NCI-H1105 (cell line): ENCODE measurements at regions not wholly inside any gene's neighbourhood (a gene's known extent, or its start where the extent isn't known, plus 50 kb on each side); places are given as distances from the start of the nearest gene placed in this dataset.
A peak's percentile ranks its signal among the peaks of the same experiment; 100 is the strongest.

Source experiments
- DNase-seq: peaks from one replicate; lab custom pipeline; 2025; lab: John Stamatoyannopoulos, UW

DNA sequence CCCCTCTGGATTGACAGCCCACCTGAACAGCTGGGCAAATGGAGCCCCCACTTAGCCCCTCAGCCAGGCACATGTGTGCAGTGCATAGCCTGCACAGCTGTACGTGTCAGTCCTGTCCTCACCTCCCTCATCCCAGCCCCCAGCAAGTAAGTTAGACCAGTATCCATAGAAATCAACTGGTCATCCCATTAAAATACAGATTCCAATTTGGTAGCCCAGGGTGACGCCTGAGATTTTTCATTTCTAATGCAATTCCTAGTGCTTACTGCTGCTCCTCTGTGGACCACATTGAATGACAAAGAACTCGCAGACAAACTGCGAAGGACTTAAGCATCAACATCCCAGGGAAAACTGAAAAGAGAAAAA lies 99.0 kb upstream of the GJB5 start:
- no peak for DNase-seq

- no peak for DNase-seq
Observed at GRCh38 chr1:34656299-34656698, 98.5 kb upstream of the GJB5 start.

GRCh38 chr1:34656731-34657130 lies 98.1 kb upstream of the GJB5 start:
- DNase-seq, result no peak

GRCh38 chr1:34657266-34657665 lies 97.6 kb upstream of the GJB5 start:
- DNase-seq, result no peak

GRCh38 chr1:34657849-34658248 lies 97.0 kb upstream of the GJB5 start:
- DNase-seq, result no peak

GRCh38 chr1:34663031-34663430 lies 91.8 kb upstream of the GJB5 start:
- no peak for DNase-seq

GRCh38 chr1:34668063-34668462 lies 86.8 kb upstream of the GJB5 start:
- DNase-seq, result no peak

- no peak for DNase-seq
Observed at GRCh38 chr1:34670982-34671381, 83.9 kb upstream of the GJB5 start.

DNA sequence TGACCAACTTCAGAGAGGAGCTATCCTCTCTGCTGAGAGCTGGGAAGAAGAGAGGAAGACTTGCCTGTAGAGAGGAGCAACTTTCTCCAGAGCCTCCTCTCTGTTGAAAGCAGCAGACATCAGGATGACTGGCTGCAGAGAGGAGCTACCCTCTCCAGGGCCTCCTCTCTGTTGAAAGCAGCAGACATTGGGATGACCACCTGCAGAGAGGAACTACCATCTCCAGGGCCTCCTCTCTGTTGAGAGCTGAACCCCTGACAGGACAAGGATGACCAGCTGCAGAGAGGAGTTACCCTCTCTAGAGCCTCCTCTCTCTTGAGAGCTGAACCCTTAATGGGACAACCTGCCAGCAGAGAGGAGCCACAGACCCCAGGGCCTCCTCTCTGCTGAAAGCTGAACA lies 83.0 kb upstream of the GJB5 start:
- DNase-seq, result no peak

GRCh38 chr1:34681480-34682451 lies 73.1 kb upstream of the GJB5 start:
- DNase-seq, result peak; percentile 29

GRCh38 chr1:34682452-34683223 lies 72.2 kb upstream of the GJB5 start:
- no peak for DNase-seq

- no peak for DNase-seq
Observed at GRCh38 chr1:34683616-34684015, 71.2 kb upstream of the GJB5 start.

- peak; percentile 28 for DNase-seq
Observed at GRCh38 chr1:34684266-34684665, 70.6 kb upstream of the GJB5 start.

GRCh38 chr1:34685225-34685624 lies 69.6 kb upstream of the GJB5 start:
- no peak for DNase-seq

DNA sequence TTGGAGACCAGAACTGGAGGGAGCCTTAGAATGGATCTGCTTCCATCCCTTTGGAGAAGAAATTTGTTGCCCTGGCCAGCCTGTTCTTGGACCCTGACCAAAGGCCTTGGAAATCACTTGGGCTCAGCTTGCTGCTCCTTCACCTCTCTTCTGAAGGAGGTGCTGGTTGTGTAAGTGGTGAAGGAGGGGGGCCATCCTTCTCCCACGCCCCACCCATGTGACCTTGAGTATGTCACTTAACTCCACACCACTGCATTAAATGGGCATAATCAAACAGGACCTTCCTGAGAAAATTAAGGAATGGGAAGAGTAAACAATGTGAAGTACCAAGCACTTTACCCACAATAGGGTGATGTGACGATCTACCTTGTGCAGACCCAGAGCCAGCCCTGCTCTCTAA lies 68.3 kb upstream of the GJB5 start:
- DNase-seq, result no peak

DNA sequence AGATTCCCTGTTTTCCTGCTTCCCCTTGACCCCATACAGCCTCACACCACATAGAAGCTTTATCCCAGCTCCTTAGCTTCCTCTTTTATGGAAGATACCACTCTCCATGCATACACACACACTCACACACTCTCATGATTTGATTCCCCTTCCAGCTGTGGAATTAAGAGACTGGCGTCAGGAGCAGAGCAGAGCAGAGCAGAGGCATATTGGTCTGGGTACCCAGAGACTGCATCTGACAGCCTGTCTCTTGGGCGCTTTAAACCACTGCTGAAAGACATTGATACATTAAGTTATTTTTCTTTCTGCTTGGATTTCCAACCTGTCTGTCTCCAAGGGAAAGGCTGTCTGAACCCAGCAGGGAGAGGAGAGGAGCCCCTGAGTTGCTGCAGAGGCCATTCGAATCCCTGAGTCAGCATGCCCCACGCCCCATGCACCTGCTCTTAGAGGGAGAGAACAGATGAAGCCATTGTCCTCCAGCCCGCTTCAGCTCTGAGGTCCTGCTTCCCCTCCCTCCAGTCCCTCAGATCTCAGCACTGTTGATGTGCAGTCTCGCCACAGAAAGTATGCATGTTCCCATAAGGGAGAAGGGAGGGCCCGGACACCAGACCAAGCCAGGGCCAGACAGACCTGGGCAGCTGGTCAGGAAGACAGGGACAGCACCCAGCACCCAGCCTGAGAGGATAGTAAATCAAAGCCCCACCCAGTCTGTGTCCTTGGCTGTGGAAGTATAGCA lies 66.7 kb upstream of the GJB5 start:
- DNase-seq, result no peak

GRCh38 chr1:34690269-34690668 lies 64.6 kb upstream of the GJB5 start:
- no peak for DNase-seq

DNA sequence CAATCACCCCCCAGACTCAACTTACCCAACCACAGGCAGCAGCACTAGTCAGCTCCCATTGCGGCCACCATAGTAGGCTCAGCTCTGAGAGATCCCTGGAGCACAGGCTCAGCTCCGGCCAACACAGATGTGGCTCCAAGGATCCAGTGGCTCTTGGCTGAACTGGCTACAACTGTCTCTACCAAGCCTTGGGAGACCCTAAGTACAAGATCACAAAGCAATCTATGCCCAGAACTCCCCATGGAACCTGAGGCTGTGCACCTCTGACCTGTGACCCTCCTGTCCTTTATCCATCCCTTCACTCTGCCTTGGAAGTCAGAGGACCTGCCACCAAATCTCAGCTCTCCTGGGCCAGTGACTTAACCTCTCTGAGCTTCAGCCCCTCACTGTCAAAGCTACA lies 61.8 kb upstream of the GJB5 start:
- no peak for DNase-seq

GRCh38 chr1:34694383-34694782 lies 60.5 kb upstream of the GJB5 start:
- no peak for DNase-seq

- peak; percentile 51 for DNase-seq
Observed at GRCh38 chr1:34695580-34695979, 59.3 kb upstream of the GJB5 start.

- no peak for DNase-seq
Observed at GRCh38 chr1:34696230-34696629, 58.6 kb upstream of the GJB5 start.

DNA sequence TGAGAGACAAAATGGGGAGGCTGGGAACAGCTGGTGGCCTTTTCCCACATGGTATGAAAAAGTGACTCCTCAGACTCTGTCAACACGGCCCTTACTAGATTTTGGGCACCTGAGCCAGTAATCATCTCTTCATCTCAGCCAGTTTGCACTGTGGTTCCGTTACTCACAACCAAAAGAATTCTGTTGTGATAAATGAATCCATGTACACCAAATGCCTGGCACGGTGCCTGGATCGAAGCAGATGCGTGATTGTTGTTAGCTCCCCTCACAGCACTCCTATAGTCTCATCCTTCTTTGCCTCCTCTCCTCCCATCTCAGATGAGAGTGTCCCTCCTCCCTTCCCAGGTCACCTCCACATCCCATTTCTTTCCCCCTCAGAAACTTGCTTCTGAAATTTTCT lies 57.9 kb upstream of the GJB5 start:
- peak; percentile 13 for DNase-seq

DNA sequence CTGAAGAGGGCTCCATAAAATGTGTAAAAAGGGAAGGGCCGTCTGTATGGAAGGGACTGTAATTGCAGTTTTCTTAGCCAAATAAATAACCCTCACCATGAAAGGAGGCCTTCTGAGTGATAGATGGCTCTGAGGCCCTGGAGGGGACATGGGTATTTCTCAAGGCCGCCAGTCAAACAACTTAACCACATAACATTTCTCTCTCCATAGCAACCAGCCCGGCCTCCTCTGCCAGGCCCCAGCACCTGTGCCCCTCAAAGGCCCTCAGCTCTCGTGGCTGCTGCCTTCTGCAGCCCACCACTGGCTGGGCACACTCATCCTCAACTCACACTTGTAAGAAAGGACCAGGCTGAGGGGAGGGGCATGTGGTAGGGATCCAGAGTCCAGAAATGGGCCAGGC lies 57.0 kb upstream of the GJB5 start:
- no peak for DNase-seq
